GM21360 (cell line): ENCODE measurements at regions not wholly inside any gene's neighbourhood (a gene's known extent, or its start where the extent isn't known, plus 50 kb on each side); places are given as distances from the start of the nearest gene placed in this dataset.

Experiments
- ATAC-seq: cut with Tn5 transposase; IDR thresholded peaks from one replicate; pipeline ENCODE4 v1.9.1; 2021; ENCODE audit warnings: mild to moderate bottlenecking, moderate library complexity; ENCODE audit not compliant: unreplicated experiment

DNA sequence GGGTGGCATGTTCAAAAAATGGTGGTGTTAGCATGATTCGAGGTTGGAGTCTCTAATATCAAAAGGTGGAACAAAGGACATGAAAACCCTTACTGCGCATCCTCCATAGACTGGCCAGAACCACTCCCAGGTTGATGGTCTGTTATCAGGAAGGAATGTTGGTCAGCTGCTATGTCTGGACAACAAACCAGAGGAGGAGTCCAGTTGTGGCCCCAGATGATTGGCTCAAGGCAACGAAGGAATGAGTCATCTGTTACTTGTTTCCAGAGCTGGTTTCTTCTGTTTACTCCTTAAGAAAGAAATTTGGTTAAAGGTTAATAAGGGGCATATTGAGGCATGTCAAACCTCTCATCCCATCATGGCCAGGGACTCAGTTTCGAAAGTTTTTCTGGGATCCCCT, 56.8 kb upstream of the GRIA4 start:
- ATAC-seq: no peak

DNA sequence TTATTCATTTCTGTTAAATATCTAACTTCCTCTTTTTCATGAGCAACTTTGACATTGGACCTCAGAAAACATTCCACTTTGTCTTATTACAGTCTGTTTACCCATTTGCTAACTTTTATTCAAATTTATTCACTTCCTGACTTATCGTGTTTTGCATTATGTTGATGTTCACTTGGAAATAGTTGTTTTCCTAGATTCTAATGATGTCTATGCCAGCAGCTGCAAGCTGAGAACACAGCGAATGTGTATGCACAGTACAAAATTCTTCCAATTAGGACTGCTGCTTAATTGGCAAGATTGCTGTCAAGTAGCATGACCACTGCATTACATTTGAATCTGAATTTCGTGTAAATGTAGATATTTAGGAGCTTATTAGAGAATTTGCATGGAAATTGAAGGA, 61.5 kb upstream of the GRIA4 start:
- ATAC-seq: no peak

DNA sequence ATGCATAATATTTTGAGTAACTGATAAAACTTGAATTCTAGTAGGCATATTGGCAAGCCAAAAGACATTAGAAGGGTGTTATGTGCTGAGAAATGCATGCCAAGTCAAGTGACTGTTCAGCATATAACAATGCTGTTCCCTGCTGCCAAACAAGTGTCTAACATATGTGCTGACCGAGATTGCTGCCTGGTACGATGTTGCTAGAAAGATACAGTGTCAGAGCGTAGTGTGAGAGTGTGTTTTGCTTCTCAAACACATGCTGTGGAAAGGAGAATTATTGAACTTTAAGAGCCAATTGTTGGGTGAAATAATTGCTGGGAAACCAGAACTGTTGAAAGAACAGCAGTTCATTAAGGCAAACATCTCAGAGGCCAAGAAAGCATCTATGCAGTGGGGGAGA, 71.3 kb upstream of the GRIA4 start:
- ATAC-seq: no peak

DNA sequence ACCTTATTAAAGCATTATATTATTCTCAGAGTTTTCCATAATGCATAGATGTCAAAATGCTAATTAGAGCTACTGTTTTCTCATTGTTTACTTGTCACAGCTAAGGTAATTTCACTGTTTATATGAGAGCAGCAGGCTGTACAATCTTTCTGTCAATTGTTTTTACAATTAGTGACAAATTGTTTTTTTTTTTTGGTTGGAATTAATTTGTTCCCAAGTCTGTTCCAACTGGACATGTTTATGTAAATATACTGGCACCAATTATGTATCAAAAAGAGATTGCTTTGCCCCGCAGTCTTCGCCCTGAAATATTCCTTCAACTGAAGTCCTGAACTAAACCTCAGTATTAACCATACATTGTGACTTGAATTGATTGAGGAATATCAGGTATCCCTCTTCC, 72.3 kb upstream of the GRIA4 start:
- ATAC-seq: no peak

DNA sequence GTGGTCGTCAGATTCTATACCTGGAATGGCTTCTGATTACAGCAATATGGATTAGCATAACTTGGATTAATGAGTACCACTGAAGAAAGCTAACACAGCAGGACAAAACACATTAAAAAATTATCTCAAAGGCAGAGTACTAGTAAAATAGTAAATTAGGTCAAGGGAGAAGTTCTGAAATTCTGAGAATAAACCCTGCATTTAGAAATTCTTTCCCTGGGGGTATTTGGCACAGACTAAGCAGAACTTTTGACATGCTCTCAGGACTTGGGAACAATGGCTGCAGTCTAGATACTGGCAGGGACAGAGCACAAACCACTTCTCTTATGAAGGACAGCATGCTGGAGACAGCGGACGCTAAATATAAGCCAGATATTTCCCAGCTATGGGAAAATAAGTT, 85.6 kb upstream of the GRIA4 start:
- ATAC-seq: no peak

DNA sequence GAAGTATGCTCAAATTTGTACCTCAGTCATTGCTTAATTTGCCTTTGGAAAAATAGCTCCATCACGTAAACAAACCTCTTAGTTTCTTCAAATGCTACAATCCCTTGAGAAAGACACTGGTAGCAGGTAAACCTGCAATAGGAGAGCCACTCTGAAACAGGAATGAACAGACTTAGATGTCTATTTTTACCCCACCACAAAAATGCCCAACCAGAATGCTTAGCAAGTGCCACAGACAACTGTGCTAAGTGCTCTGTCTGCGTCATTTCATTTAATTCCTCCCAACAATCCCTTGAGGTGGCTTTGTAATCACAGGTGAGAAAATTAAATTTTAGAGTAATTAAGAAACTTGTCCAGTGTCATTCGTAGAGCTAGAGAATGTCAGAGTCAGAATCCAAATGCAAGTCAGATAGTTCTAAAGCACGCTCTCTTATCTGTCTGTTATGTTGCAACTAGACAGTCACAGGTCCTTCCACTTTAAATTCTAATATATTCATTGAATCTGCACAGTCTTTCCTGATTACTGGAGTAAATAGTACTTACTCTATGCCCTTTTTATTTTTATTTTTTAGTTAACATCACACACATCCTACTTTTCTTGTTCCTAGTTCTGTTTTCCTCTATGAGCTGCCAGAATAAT, 89.0 kb upstream of the GRIA4 start:
- ATAC-seq: no peak

DNA sequence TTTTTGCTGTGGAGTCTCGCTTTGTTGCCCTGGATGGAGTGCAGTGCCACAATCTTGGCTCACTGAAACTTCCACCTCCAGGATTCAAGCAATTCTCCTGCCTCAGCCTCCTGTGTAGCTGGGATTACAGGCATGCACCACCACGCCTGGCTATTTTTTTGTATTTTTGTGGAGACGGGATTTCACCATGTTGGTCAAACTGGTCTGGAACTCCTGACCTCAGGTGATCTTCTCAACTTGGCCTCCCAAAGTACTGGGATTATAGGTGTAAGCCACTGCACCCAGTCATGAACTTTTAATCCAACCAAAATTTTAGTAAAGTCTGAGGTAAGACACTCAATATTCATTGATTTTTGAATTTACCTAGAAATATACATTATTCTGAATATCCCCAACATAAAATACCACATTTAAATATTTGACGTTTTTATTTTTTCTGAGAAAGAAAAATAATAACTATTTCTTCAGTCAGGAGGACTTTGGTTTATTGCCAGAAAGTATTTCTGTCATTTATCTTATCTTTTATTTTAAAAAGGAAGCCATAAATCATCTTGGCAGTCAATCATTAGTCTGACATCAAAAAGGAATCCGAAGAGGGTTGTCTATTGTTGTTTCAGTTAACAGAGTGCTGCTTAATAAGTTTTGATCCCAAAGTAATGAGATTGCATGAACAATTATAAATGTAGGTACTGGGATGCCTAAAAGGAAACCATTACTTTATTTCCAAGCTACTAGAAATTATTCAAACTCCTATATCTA, 102.2 kb upstream of the GRIA4 start:
- no peak for ATAC-seq

DNA sequence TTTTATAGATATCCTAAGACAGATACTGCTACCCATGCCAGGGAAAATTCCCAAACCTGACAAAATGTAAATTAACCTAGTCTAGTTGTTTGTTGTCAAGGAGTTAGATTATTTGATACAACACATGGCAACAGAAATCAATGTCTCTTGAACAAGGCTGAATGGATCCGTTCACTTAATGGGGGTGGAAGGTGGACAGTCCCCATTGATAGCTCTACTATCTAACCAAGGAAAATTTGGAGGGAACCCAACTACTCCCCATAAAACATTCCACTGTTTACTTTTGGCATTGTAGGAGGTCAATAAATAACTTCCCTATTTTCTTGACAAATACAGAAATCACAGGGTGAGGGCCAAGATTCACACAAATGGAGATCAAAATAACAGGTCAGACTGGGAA, 117.9 kb upstream of the GRIA4 start:
- no peak for ATAC-seq

DNA sequence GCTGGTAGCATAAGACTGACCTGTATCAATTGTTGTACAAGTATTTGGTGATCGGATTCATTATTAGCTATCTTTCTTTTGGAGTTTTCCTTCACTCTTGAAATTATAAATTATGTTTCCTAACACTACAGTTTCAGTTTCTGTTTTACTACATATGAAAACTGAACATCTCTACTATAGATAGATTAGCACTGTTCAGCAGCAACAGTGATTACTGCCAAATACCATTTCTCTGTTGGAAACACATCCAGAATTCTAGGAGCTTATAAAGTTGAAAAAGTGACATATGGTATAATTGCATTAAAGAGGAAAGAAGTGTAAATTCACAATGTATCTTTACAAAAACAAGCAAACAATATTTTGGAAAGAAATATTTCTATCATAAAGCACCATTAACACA, 118.5 kb upstream of the GRIA4 start:
- ATAC-seq: no peak

DNA sequence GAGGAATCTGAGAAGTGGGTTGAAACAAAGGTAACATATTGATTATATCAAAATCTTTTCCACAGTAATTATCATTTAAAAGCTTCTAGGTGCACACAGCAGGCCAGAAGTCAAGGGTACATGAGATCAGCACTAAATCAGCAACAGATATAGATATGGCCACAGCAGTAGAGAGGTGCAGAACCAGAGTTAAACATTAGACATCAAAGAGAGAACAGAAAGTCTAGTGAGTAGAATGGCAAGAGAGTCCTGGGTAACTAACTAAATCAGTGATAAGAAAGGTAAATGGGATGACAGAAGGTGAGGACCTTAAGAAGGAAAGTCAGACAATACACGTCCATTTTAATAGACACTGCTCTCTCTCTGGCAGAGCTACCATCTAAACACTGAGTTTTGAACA, 119.5 kb upstream of the GRIA4 start:
- ATAC-seq: no peak

DNA sequence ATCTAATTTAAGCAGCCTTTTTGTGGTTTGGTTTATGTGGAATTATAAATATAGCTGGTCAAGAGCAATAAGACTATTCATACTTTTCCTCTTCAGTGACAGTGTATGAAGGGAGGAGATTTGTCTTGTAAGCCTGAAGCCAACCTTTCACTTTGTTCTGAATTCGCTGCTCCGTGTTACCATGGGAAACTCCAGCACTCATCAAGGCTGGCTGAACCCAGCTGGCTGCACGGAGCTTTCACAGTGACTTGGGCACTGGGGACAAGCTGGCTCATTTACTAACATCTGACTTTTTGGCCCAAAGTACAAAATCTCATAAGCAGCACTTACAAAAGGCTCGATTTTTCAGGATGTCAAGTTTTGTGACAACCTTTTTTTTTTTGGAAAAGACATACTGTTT, 120.4 kb upstream of the GRIA4 start:
- ATAC-seq: no peak

DNA sequence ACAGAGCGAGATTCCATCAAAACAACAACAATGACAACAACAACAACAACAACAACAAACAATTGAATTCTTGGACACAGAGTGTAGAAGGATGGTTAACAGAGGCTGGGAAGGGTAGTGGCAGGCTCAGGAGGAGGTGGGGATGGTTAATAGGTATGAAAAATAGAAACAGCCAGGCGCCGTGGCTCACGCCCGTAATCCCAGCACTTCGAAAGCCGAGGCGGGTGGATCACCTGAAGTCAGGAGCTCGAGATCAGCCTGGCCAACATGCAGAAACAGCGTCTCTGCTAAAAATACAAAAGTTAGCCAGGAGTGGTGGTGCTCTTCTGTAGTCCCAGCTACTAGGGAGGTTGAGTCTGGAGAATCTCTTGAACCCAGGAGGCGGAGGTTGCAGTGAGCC, 122.9 kb upstream of the GRIA4 start:
- ATAC-seq: no peak

DNA sequence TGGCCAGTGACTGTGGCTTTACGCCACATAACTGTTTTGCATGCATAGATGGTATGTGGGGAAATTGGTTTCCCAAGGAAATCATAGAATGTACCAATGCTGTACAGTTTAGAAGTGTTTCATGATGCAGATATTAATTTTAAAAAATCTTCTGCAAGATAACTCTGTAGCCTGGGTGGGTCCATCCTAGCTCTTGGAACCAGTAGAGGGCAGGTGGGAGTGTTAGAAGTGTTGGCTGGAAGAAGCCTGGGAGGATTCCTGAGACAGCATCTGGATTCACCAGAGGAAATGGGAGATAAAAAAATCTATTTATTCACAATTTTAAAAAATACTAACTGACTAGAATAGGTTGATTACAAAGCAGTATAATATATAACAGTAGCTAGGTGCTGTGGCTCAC, 139.9 kb upstream of the GRIA4 start:
- ATAC-seq: no peak

DNA sequence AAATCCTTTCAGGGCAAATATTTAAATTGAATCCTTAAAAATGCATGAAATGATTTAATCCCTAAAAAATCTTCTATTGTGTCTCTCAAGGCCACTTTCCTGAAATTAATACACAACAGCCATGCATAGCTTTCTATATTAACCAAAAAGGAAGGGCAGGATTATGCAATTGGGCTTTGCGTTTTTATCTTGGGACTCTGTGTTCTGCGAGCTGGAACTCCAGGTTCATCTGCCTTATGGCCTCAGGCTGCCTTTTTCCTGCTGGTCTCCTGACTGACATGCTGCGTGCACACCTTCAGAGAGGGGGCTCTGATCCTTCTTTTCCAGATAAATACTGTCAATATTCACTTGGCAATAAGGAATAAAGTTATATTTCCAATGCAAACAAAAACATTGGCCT, 141.7 kb upstream of the GRIA4 start:
- no peak for ATAC-seq

DNA sequence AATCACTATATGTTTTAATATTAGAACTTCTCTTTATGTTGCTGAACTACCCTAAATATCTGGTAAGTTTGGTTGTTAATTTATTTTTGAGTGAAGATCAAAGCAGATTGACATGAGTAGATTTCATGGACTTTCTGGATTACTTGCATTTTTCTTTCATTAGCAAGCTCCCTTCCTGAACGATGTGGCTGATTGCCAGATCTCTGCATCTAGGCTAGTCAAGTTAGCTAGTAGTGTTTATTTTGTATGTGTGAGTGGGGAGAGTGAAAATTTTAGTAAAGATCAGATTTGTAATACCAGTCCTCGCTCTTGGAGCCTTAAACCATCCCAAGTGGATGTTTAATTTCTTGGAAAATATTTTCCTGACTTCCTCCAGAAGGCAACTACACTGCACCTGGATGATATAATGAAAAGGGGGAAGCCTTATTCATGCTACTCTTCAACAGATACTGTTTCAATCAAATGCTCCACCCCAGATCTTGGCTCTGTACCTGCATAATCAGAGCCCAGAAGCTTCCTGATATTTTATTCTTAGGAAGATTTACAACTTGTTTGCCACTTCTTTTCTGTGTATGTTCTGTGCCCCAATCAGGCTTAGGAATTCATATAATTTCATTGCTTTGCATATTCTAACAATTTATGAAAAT, 143.2 kb upstream of the GRIA4 start:
- ATAC-seq: no peak

DNA sequence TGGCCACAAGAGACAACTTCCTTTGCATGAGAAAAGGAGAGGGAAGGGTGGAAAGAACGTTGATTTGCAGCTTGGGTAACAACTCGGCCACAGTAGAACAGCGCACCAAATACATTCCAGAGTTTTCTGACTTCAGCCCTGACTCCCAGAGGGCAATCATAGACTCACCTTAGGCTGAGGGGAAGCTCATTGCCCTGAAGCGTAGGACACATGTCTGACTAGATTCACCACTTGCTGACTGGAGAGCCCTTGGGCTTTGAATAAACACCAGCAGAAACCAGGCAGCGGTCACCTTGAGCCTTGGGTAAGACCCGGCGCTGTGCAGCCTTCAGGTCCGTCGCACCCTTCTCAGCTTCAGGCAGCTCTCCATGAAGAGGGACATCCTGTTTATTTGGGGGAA, 151.8 kb upstream of the GRIA4 start:
- no peak for ATAC-seq

DNA sequence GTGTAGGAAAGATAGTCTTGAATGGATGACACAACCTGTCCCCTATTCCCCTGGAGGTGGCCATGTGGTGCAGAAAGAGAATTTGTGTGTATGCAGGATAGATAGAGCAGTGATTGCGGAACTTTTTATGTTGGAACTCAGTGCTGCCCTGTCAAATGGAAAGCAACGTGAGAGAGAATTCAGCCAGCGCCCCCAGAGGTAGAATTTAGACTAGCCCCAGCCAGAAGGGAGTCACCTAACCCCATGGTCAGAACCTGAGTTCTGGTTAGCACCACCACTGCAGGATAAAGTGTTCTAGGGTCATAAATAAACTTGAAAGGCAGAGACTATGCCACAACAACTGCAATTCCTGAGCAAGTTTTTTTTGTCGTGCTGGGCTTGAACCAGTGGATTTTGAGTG, 152.9 kb upstream of the GRIA4 start:
- peak; percentile 59 for ATAC-seq

DNA sequence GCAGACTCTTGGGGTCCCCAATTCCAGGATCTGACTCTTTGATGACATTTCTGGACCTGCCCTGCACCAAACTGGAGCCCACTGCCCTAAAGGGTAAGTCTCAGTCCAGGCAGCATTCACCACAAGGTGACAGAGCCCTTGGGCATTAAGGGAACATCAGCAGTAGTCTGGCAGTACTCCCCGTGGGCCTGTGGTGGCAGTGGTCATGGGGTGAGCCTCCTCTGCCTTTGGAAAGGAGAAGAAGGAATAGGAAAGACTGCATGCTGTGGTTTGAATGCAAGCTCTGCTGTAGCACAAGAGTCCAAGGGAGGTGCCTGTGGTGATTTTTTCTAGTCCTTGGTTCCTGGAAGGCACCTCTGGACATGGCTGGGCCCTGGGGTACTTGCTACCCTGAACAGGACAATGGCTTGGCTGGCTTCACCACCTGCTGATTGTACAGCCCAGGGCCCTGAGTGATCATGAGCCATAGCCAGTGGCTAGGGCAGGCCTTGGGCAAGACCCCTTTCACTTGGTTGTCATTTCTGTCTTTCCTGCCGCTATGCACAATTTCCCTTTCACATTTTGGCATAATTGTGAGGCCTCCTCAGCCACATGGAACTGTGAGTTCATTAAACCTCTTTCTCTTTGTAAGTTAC, 160.7 kb upstream of the GRIA4 start:
- ATAC-seq: no peak

DNA sequence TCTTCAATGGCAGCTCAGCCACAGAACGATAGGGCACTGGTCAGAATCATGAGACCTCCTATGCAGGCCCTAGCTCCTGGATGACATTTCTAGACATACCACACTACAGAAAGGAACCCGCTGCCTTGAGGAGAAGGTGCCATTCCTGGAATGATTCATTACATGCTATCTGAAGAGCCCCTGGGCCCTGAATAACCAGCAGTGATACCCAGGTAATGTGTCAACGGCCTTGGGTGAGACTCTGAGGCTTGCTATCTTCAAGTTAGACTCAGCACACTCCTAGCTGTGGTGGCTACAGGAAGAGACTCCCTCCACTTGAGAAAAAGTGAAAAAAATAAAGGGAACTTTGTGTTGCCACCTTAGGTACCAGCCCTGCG, 161.2 kb upstream of the GRIA4 start:
- ATAC-seq: no peak

DNA sequence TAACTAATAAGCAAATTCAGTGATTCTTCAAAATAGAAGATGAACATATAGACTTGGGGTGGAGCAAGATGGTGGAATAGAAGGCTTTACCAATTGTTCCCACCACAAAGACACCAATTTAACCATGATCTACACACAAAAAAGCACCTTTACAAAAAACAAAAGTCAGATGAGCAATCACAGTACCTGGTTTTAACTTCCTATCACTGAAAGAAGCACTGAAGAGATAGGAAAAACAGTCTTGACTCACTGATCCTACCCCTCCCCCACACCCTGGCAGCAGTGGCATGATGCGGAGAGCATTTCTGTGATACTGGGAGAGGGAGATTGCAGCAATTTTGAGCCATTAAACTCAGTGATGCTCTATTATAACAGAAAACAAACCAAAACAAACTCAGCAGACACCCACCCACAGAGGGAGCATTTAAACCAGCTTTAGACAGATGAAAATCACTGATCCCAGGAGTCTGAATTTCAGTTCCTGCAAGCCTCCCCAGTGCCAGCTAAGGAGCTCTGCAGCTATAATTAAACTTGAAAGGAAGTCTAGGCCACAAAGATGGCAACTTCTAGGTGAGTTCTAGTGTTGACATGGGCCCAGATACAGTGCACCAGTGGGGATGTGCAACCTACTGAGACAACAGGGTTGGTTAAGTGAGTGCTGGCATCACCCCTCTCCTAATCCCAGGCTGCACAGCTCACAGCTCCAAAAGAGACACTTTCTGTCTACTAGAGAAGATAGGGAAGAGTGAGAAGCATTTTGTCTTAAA, 161.8 kb upstream of the GRIA4 start:
- no peak for ATAC-seq

DNA sequence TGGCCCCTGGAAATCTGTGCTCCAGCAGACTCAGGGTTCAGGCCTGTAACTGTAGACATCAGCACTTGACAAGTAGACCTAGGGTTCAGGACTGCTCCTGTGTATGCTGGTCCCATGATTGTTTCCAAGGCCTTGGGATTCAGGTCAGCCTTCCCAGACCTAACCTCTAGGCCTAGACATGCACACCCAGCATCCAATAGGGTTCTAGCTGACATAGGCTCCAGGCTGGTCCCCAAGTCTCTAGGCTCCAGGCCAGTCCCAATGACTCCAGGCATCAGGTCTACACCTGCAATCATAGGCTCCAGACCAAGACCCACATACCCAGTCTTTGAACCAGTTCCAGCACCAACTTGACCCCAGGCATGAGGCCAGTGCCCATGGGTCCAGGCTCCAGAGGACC, 166.2 kb upstream of the GRIA4 start:
- no peak for ATAC-seq
